Chondrocyte (in vitro differentiated cells): ENCODE measurements at regions not wholly inside any gene's neighbourhood (a gene's known extent, or its start where the extent isn't known, plus 50 kb on each side); places are given as distances from the start of the nearest gene placed in this dataset.

Experiments
- DNase-seq: peaks from one replicate; pipeline ENCODE4 v3.0.0; 2021; ENCODE audit warnings: mixed read lengths, low spot score
- H3K27ac Mint-ChIP-seq: one replicate; pipeline ENCODE4 v1.8.0; 2021; ENCODE audit warnings: mild to moderate bottlenecking, moderate library complexity, mixed read lengths; ENCODE audit not compliant: unreplicated experiment
- H3K27me3 Mint-ChIP-seq: 2 replicates; pipeline ENCODE4 v1.8.0; 2021; ENCODE audit warnings: low read depth, mixed read lengths
- H3K36me3 Mint-ChIP-seq: 2 replicates; pipeline ENCODE4 v1.8.0; 2021; ENCODE audit warnings: low read depth, mixed read lengths
- H3K4me1 Mint-ChIP-seq: 2 replicates; pipeline ENCODE4 v1.8.0; 2021; ENCODE audit warnings: low read depth, mild to moderate bottlenecking, mixed read lengths
- H3K4me3 Mint-ChIP-seq: one replicate; pipeline ENCODE4 v1.8.0; 2021; ENCODE audit warnings: mild to moderate bottlenecking, moderate library complexity, mixed read lengths; ENCODE audit not compliant: unreplicated experiment
- H3K9me3 Mint-ChIP-seq: 2 replicates; pipeline ENCODE4 v1.8.0; 2021; ENCODE audit warnings: low read depth, mixed read lengths
- CTCF ChIP-seq: fragments of 200-600 bp; sonication (generic); IDR thresholded peaks from 2 replicates; pipeline ENCODE4 v1.5.0; 2021; ENCODE audit warnings: antibody characterized with exemption, mild to moderate bottlenecking, moderate library complexity

- H3K4me3 Mint-ChIP-seq = peak overlapping the region; percentile 31
- DNase-seq = no peak
- no peak for TF ChIP-seq CTCF
- peak overlapping the region; percentile 91 for H3K27ac Mint-ChIP-seq
- no peaks in the 10 kb centered on the region for H3K27me3 Mint-ChIP-seq
- H3K9me3 Mint-ChIP-seq = no peaks in the 10 kb centered on the region
- H3K36me3 Mint-ChIP-seq = no peaks in the 10 kb centered on the region
- peaks cover 67% of the 10 kb centered on the region for H3K4me1 Mint-ChIP-seq
Measured at GRCh38 chr12:59040656-59041055, 120.4 kb upstream of the LRIG3 start.

GRCh38 chr12:59040043-59040442 lies 119.7 kb upstream of the LRIG3 start:
- Mint-ChIP-seq H3K27me3 (no peaks in the 10 kb centered on the region), H3K9me3 (no peaks in the 10 kb centered on the region), H3K4me3 (no peak overlapping the region), H3K4me1 (peaks cover 69% of the 10 kb centered on the region), H3K27ac (peak overlapping the region; percentile 91), H3K36me3 (no peaks in the 10 kb centered on the region)
- no peak for DNase-seq
- no peak for TF ChIP-seq CTCF

- DNase-seq = no peak
- H3K36me3 Mint-ChIP-seq = no peaks in the 10 kb centered on the region
- no peak overlapping the region for H3K4me3 Mint-ChIP-seq
- no peaks in the 10 kb centered on the region for H3K9me3 Mint-ChIP-seq
- H3K27me3 Mint-ChIP-seq = no peaks in the 10 kb centered on the region
- peaks cover 69% of the 10 kb centered on the region for H3K4me1 Mint-ChIP-seq
- TF ChIP-seq CTCF = no peak
- no peak overlapping the region for H3K27ac Mint-ChIP-seq
Measured at GRCh38 chr12:59039005-59039404, 118.7 kb upstream of the LRIG3 start.

- H3K27ac Mint-ChIP-seq = peak overlapping the region; percentile 11
- H3K9me3 Mint-ChIP-seq = no peaks in the 10 kb centered on the region
- peaks cover 72% of the 10 kb centered on the region for H3K4me1 Mint-ChIP-seq
- H3K27me3 Mint-ChIP-seq = no peaks in the 10 kb centered on the region
- TF ChIP-seq CTCF = no peak
- no peaks in the 10 kb centered on the region for H3K36me3 Mint-ChIP-seq
- no peak for DNase-seq
- no peak overlapping the region for H3K4me3 Mint-ChIP-seq
Measured at GRCh38 chr12:59036973-59037762, 116.9 kb upstream of the LRIG3 start.

- Mint-ChIP-seq H3K9me3 (no peaks in the 10 kb centered on the region), H3K4me1 (peaks cover 68% of the 10 kb centered on the region), H3K4me3 (no peak overlapping the region), H3K27ac (no peak overlapping the region), H3K36me3 (no peaks in the 10 kb centered on the region), H3K27me3 (no peaks in the 10 kb centered on the region)
- DNase-seq = no peak
- no peak for TF ChIP-seq CTCF
Measured at GRCh38 chr12:59036347-59036746, 116.0 kb upstream of the LRIG3 start.
